ENCODE measurements at regions not wholly inside any gene's neighbourhood (a gene's known extent, or its start where the extent isn't known, plus 50 kb on each side); places are given as distances from the start of the nearest gene placed in this dataset.
A peak's percentile ranks its signal among the peaks of the same experiment; 100 is the strongest.

- Histone ChIP-seq H3K36me3 (no peaks in the 10 kb centered on the region), H3K9me3 (ENCODE audit: low read depth) (no peaks in the 10 kb centered on the region), H3K4me1 (ENCODE audit: low read depth) (no peaks in the 10 kb centered on the region), H3K27ac (no peak overlapping the region), H3K4me3 (no peak overlapping the region), H3K27me3 (no peaks in the 10 kb centered on the region)
- TF ChIP-seq CTCF (IDR thresholded peaks at IDR 0.05; ENCODE audit: low read depth, low read length): no peak
- DNase-seq (ENCODE audit: low read depth in 1 of 2, low spot score in 1 of 2): no peak
Observed at GRCh38 chr3:137116619-137117018, 158.8 kb downstream of the IL20RB start.

- H3K27me3 ChIP-seq: no peaks in the 10 kb centered on the region
- no peaks in the 10 kb centered on the region for H3K4me1 ChIP-seq (ENCODE audit: low read depth)
- H3K27ac ChIP-seq: no peak overlapping the region
- DNase-seq (ENCODE audit: low read depth in 1 of 2, low spot score in 1 of 2): peak; percentile 60 to 63
- no peaks in the 10 kb centered on the region for H3K9me3 ChIP-seq (ENCODE audit: low read depth)
- TF ChIP-seq CTCF (IDR thresholded peaks at IDR 0.05; ENCODE audit: low read depth, low read length): peak; percentile 77
- H3K4me3 ChIP-seq: no peak overlapping the region
- no peaks in the 10 kb centered on the region for H3K36me3 ChIP-seq
Observed at GRCh38 chr3:137121704-137122314, 164.0 kb downstream of the IL20RB start.

- Histone ChIP-seq H3K4me3 (no peak overlapping the region), H3K27ac (no peak overlapping the region), H3K27me3 (no peaks in the 10 kb centered on the region), H3K9me3 (ENCODE audit: low read depth) (no peaks in the 10 kb centered on the region), H3K36me3 (no peaks in the 10 kb centered on the region), H3K4me1 (ENCODE audit: low read depth) (no peaks in the 10 kb centered on the region)
- DNase-seq (ENCODE audit: low read depth in 1 of 2, low spot score in 1 of 2): no peak
- no peak for TF ChIP-seq CTCF (IDR thresholded peaks at IDR 0.05; ENCODE audit: low read depth, low read length)
Observed at GRCh38 chr3:137131081-137131480, 173.3 kb downstream of the IL20RB start.

GRCh38 chr3:137134431-137134830 lies 176.6 kb downstream of the IL20RB start:
- no peaks in the 10 kb centered on the region for H3K4me1 ChIP-seq (ENCODE audit: low read depth)
- TF ChIP-seq CTCF (IDR thresholded peaks at IDR 0.05; ENCODE audit: low read depth, low read length): no peak
- H3K9me3 ChIP-seq (ENCODE audit: low read depth): no peaks in the 10 kb centered on the region
- no peak overlapping the region for H3K4me3 ChIP-seq
- no peaks in the 10 kb centered on the region for H3K27me3 ChIP-seq
- no peak overlapping the region for H3K27ac ChIP-seq
- H3K36me3 ChIP-seq: no peaks in the 10 kb centered on the region
- no peak for DNase-seq (ENCODE audit: low read depth in 1 of 2, low spot score in 1 of 2)

GRCh38 chr3:137148406-137148805 lies 190.6 kb downstream of the IL20RB start:
- no peak overlapping the region for H3K27ac ChIP-seq
- H3K4me3 ChIP-seq: no peak overlapping the region
- no peaks in the 10 kb centered on the region for H3K4me1 ChIP-seq (ENCODE audit: low read depth)
- H3K36me3 ChIP-seq: no peaks in the 10 kb centered on the region
- no peak for DNase-seq (ENCODE audit: low read depth in 1 of 2, low spot score in 1 of 2)
- H3K9me3 ChIP-seq (ENCODE audit: low read depth): no peaks in the 10 kb centered on the region
- no peak for TF ChIP-seq CTCF (IDR thresholded peaks at IDR 0.05; ENCODE audit: low read depth, low read length)
- H3K27me3 ChIP-seq: no peaks in the 10 kb centered on the region
